AG10803 (cell line): ENCODE measurements at regions not wholly inside any gene's neighbourhood (a gene's known extent, or its start where the extent isn't known, plus 50 kb on each side); places are given as distances from the start of the nearest gene placed in this dataset.
A peak's percentile ranks its signal among the peaks of the same experiment; 100 is the strongest.
"Not testable (repeated sequence)": the region's sequence is repeated elsewhere in the genome, so short reads cannot be mapped to it uniquely, and the experiment has no call there.

ENCODE experiments used
- DNase-seq: peaks from one replicate; pipeline ENCODE4 v3.0.0; 2010; ENCODE audit warnings: low read depth
- H3K4me3 ChIP-seq: 2 replicates; pipeline ENCODE4 v1.5.1; 2011; ENCODE audit warnings: mild to moderate bottlenecking, low read length, control low read depth
- TF ChIP-seq, protein P1 (sequence below): conservative IDR thresholded peaks from 2 replicates; pipeline ENCODE4 v1.5.1; 2011; ENCODE audit warnings: mild to moderate bottlenecking, low read length, control low read depth, inconsistent platforms

DNA sequence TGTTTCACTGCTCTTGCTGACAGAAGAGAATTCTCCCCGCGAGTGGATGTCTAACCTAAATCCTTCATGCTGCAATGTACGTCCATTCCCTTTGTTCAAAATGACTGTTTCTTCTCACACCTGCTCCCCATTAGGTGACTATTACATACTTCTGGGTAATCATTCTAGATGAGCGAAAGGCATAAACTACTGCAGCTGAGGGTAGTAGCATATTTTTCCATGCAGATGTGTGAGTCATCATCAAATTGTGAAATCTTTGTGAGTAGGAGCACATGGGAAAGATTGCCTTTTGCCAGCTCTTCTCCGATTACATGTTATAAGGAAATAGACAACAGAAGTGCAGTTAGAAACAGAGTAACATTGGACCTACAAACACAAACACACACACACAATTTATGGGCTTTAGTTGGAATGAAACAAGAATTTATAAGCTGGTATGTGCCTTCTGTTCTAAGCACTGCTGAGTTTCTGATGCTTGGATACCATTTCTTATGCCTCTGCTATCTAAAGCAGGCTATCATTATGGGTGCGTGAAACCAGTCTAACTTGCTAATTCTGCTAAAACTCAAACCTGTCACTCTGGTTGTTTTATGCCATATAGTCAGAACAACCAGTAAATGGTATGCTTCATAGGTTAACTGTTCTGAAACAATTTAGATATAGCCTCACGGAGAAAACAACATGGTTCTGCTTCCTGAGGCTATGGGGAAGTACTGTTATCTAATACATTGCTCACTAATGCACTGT lies 346.9 kb upstream of the PSMD7 start:
- TF ChIP-seq, protein P1, sequence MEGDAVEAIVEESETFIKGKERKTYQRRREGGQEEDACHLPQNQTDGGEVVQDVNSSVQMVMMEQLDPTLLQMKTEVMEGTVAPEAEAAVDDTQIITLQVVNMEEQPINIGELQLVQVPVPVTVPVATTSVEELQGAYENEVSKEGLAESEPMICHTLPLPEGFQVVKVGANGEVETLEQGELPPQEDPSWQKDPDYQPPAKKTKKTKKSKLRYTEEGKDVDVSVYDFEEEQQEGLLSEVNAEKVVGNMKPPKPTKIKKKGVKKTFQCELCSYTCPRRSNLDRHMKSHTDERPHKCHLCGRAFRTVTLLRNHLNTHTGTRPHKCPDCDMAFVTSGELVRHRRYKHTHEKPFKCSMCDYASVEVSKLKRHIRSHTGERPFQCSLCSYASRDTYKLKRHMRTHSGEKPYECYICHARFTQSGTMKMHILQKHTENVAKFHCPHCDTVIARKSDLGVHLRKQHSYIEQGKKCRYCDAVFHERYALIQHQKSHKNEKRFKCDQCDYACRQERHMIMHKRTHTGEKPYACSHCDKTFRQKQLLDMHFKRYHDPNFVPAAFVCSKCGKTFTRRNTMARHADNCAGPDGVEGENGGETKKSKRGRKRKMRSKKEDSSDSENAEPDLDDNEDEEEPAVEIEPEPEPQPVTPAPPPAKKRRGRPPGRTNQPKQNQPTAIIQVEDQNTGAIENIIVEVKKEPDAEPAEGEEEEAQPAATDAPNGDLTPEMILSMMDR, result no peak
- peak; percentile 98 for DNase-seq
- H3K4me3 ChIP-seq, result no peak overlapping the region

- DNase-seq, result no peak
- TF ChIP-seq, protein P1, result no peak
- H3K4me3 ChIP-seq, result no peak overlapping the region
These were observed 351.0 kb upstream of the PSMD7 start for GRCh38 chr16:73945631-73946030.

DNA sequence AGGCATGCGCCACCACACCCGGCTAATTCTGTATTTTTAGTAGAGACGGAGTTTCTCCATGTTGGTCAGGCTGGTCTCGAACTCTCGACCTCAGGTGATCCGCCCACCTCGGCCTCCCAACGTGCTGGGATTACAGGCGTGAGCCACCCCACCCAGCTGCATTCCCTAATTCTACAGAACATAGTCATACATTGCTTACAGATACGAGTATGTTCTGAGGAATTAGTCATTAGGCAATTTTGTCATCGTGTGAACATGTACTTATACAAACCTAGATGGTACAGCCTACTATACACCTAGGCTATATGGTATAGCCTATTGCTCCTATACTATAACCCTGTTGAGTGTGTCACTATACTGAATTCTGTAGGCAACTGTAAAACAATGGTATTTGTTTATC lies 353.4 kb upstream of the PSMD7 start:
- not testable (repeated sequence) for H3K4me3 ChIP-seq, DNase-seq

- not testable (repeated sequence) for DNase-seq, H3K4me3 ChIP-seq
These were observed 355.8 kb upstream of the PSMD7 start for GRCh38 chr16:73940786-73941185.

DNA sequence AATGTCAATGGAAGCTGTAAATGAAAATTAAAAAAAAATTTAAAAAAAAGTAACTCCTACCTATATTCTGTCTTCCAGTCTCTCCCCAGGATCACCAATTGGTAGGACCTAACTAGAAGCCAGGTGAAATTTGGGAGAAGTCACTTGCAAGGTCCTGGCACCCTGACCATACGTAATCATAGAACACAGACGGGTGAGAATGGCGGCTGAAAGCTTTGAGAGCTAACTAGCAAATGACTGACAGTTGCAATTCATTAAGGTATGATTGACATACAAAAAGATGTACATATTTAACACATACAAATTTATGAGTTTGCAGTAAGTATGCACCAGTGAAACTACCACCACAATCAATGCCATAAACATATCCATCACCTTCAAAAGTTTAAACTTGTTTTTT lies 372.7 kb upstream of the PSMD7 start:
- TF ChIP-seq, protein P1, result no peak
- no peak overlapping the region for H3K4me3 ChIP-seq
- no peak for DNase-seq

GRCh38 chr16:73921295-73921694 lies 375.3 kb upstream of the PSMD7 start:
- TF ChIP-seq, protein P1, result no peak
- DNase-seq, result no peak
- H3K4me3 ChIP-seq, result no peak overlapping the region

- TF ChIP-seq, protein P1, result no peak
- H3K4me3 ChIP-seq, result no peak overlapping the region
- peak; percentile 3 for DNase-seq
These were observed 379.6 kb upstream of the PSMD7 start for GRCh38 chr16:73916829-73917594.

DNA sequence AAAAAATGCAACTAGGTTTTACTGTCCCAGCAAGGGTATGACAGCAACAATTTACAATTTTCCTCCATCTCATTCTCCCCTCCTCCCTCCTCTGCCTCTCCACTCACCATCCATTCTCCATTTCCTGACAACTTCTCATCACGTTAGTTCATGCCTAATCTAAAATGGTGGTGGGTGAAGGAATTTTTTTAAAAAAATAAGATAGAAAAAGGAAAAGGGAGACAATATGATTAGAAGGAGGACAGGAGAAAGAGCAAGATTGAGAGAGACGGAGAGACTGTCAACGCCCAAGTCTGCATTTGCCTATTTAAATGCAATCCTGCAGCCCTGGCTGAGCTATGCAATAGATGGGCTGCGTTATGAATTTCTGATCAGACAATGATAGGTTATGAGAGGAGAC lies 380.7 kb upstream of the PSMD7 start:
- DNase-seq, result no peak
- TF ChIP-seq, protein P1, result no peak
- no peak overlapping the region for H3K4me3 ChIP-seq
